Fibroblast of lung (primary cell): ENCODE measurements at regions not wholly inside any gene's neighbourhood (a gene's known extent, or its start where the extent isn't known, plus 50 kb on each side); places are given as distances from the start of the nearest gene placed in this dataset.

Source experiments
- DNase-seq, 2 donors: peaks; one replicate each; pipeline versions ENCODE4 v3.0.0 to v3.0.0-alpha.2; 2010; ENCODE audit warnings: low read depth in 2 of 2
- H2AFZ ChIP-seq: 2 replicates; pipeline ENCODE4 v1.5.1; 2012; ENCODE audit warnings: low read length, control low read depth, inconsistent platforms
- H3K27ac ChIP-seq: 2 replicates; pipeline ENCODE4 v1.5.1; 2011; ENCODE audit warnings: low read length, control low read depth; ENCODE audit not compliant: insufficient read depth
- H3K27me3 ChIP-seq: 2 replicates; pipeline ENCODE4 v1.5.1; 2011; ENCODE audit warnings: mild to moderate bottlenecking, low read length; ENCODE audit not compliant: control insufficient read depth, insufficient read depth
- H3K36me3 ChIP-seq: 2 replicates; pipeline ENCODE4 v1.5.1; 2011; ENCODE audit warnings: low read length; ENCODE audit not compliant: control insufficient read depth, insufficient read depth
- H3K4me1 ChIP-seq: 2 replicates; pipeline ENCODE4 v1.5.1; 2011; ENCODE audit warnings: low read length; ENCODE audit not compliant: control insufficient read depth, insufficient read depth; ENCODE audit errors: extremely low read depth
- H3K4me2 ChIP-seq: 2 replicates; pipeline ENCODE4 v1.5.1; 2011; ENCODE audit warnings: low read length, control low read depth; ENCODE audit not compliant: insufficient read depth; ENCODE audit errors: extremely low read depth
- H3K4me3 ChIP-seq, 4 experiments: fragments of 200-600 bp in 1 of 4; sonication (generic) in 1 of 4; replicated peaks in 1 of 4; 2 replicates each; pipeline ENCODE4 v1.5.1; 2011 to 2016; ENCODE audit warnings: low read length in 4 of 4, low read depth in 3 of 4, mild to moderate bottlenecking in 3 of 4, control low read depth in 2 of 4, inconsistent platforms in 1 of 4, mixed read lengths in 1 of 4; ENCODE audit not compliant: insufficient read depth in 1 of 4; ENCODE audit errors: control extremely low read depth in 1 of 4
- H3K79me2 ChIP-seq: 2 replicates; pipeline ENCODE4 v1.5.1; 2012; ENCODE audit warnings: mild to moderate bottlenecking, low read length, inconsistent platforms; ENCODE audit not compliant: control insufficient read depth, insufficient read depth
- H3K9ac ChIP-seq: 2 replicates; pipeline ENCODE4 v1.5.1; 2011; ENCODE audit warnings: mild to moderate bottlenecking, low read length, control low read depth; ENCODE audit not compliant: insufficient read depth
- H3K9me3 ChIP-seq: 2 replicates; pipeline ENCODE4 v1.5.1; 2012; ENCODE audit warnings: low read depth, low read length; ENCODE audit not compliant: control insufficient read depth, insufficient read depth
- H4K20me1 ChIP-seq: 2 replicates; pipeline ENCODE4 v1.5.1; 2011; ENCODE audit warnings: low read length; ENCODE audit not compliant: control insufficient read depth, insufficient read depth; ENCODE audit errors: extremely low read depth
- CTCF ChIP-seq, 2 donors: IDR thresholded peaks in 1 of 2; conservative IDR thresholded peaks in 1 of 2; 1 replicate in 1 of 2; 2 replicates in 1 of 2; pipeline ENCODE4 v1.5.1; 2011 to 2012; ENCODE audit warnings: low read length in 2 of 2, control low read depth in 1 of 2, inconsistent platforms in 1 of 2, low read depth in 1 of 2, mild to moderate bottlenecking in 1 of 2
- EZH2 ChIP-seq: IDR thresholded peaks from 2 replicates; pipeline ENCODE4 v1.5.1; 2012; ENCODE audit warnings: low read length, control low read depth, mild to moderate bottlenecking; ENCODE audit errors: missing control alignments

DNA sequence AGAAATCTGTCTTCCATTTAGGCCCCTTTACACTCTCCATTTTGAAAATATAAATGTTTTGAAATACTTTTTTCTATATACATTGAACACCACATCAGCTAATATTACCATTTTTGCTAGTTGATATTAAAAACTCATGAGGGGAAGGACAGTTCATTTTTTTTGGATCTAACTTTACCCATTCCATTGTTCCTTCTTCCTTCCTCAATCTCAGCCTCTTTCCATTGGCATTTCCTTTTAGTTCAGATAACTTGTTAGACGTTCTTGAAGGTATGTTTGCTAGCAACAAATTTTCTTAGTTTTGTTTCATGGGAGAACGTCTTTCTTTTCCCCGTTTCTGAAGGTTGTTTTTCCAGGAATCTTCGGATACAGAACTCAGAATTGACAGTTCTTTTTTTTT is 759.0 kb downstream of the SOCS6 start:
- Histone ChIP-seq H3K27ac (no peak overlapping the region), H3K9me3 (no peaks in the 10 kb centered on the region), H3K27me3 (no peaks in the 10 kb centered on the region), H3K36me3 (no peaks in the 10 kb centered on the region), H3K4me3 (no peak overlapping the region), H3K4me2 (no peak overlapping the region), H3K9ac (no peak overlapping the region), H4K20me1 (no peaks in the 10 kb centered on the region), H3K4me1 (no peaks in the 10 kb centered on the region), H2AFZ (no peak overlapping the region), H3K79me2 (no peaks in the 10 kb centered on the region)
- DNase-seq, result no peak
- TF ChIP-seq CTCF (conservative IDR thresholded peaks at IDR 0.05 in 1 of 2, IDR thresholded peaks at IDR 0.05 in 1 of 2; ENCODE audit: low read depth in 1 of 2, low read length in 2 of 2) (no peak), EZH2 (no peak)

GRCh38 chr18:71045331-71046065 is 756.7 kb downstream of the SOCS6 start:
- DNase-seq, result peak in 1 of 2 donors; percentile 14
- Histone ChIP-seq H3K9me3 (no peaks in the 10 kb centered on the region), H3K36me3 (no peaks in the 10 kb centered on the region), H3K4me1 (no peaks in the 10 kb centered on the region), H3K9ac (no peak overlapping the region), H4K20me1 (no peaks in the 10 kb centered on the region), H3K4me3 (no peak overlapping the region), H2AFZ (no peak overlapping the region), H3K27ac (no peak overlapping the region), H3K4me2 (no peak overlapping the region), H3K27me3 (no peaks in the 10 kb centered on the region), H3K79me2 (no peaks in the 10 kb centered on the region)
- no peak for TF ChIP-seq CTCF (conservative IDR thresholded peaks at IDR 0.05 in 1 of 2, IDR thresholded peaks at IDR 0.05 in 1 of 2; ENCODE audit: low read depth in 1 of 2, low read length in 2 of 2)
- no peak for TF ChIP-seq EZH2

DNA sequence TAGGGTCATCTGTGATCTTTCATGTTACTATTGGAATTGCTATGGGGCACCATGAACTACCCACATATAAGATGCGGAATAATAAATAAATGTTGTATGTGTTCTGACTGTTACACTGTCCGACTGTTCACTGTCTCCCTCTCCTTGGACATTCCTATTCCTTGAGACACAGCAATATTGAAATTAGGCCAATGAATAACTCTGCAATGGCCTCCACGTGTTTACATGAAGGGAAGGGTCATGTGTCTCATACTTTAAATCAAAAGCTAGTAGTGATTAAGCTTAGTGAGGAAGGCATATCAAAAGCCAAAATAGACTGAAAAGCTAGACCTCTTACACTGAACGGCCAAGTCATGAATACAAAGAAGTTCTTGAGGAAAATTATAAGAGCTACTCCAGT is 751.3 kb downstream of the SOCS6 start:
- Histone ChIP-seq H3K27ac (no peak overlapping the region), H4K20me1 (no peaks in the 10 kb centered on the region), H2AFZ (no peak overlapping the region), H3K9me3 (no peaks in the 10 kb centered on the region), H3K27me3 (no peaks in the 10 kb centered on the region), H3K36me3 (no peaks in the 10 kb centered on the region), H3K79me2 (no peaks in the 10 kb centered on the region), H3K9ac (no peak overlapping the region), H3K4me2 (no peak overlapping the region), H3K4me1 (no peaks in the 10 kb centered on the region), H3K4me3 (no peak overlapping the region)
- peak; percentile 16 to 66 for DNase-seq
- TF ChIP-seq EZH2 (no peak), CTCF (conservative IDR thresholded peaks at IDR 0.05 in 1 of 2, IDR thresholded peaks at IDR 0.05 in 1 of 2; ENCODE audit: low read depth in 1 of 2, low read length in 2 of 2) (no peak)
